ENCODE measurements at regions not wholly inside any gene's neighbourhood (a gene's known extent, or its start where the extent isn't known, plus 50 kb on each side); places are given as distances from the start of the nearest gene placed in this dataset.

DNA sequence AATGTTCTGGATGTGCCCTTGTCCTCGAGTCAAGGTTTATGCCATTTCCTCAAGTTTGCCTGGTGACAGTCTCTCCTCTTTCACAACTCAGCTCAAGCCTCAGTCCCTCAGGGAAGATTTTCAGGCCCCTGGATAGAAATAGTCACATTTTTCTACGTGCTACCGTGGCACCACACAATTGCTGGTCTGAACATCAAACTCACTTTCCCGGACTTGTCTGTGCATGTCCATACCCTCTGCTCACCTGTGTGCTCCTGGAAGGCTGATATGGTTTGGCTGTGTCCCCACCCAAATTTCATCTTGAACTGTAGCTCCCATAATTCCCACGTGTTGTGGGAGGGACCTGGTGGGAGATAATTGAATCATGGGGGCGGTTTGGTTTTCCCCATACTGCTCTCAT, 129.7 kb downstream of the HS3ST1 start:
- no peak overlapping the region for H3K4me2 ChIP-seq (ENCODE audit: low read depth, low read length)
- POLR2A ChIA-PET (ENCODE audit: unreplicated experiment): no interaction called here
- CTCF ChIA-PET: no interaction called here

More for the DNA sequence above, 129.7 kb downstream of the HS3ST1 start:
- H2BK15ac ChIP-seq (ENCODE audit: low read depth, low read length): no peak overlapping the region
- H2AK5ac ChIP-seq (ENCODE audit: low read depth, low read length): no peak overlapping the region
- no peaks in the 10 kb centered on the region for H3K36me3 ChIP-seq (ENCODE audit: control insufficient read depth, insufficient read depth, low read length)
- no peak overlapping the region for H2BK20ac ChIP-seq (ENCODE audit: low read depth, low read length)
- H3K18ac ChIP-seq (ENCODE audit: low read depth, low read length): no peak overlapping the region
- ATAC-seq (ENCODE audit: low read depth) (no peak), DNase-seq (no peak)
- TF ChIP-seq RAD21 (IDR thresholded peaks at IDR 0.05; ENCODE audit: low read length): no peak
- no peak for TF ChIP-seq MAFK (IDR thresholded peaks at IDR 0.05; ENCODE audit: low read depth, low read length)
- TF ChIP-seq, protein P1, sequence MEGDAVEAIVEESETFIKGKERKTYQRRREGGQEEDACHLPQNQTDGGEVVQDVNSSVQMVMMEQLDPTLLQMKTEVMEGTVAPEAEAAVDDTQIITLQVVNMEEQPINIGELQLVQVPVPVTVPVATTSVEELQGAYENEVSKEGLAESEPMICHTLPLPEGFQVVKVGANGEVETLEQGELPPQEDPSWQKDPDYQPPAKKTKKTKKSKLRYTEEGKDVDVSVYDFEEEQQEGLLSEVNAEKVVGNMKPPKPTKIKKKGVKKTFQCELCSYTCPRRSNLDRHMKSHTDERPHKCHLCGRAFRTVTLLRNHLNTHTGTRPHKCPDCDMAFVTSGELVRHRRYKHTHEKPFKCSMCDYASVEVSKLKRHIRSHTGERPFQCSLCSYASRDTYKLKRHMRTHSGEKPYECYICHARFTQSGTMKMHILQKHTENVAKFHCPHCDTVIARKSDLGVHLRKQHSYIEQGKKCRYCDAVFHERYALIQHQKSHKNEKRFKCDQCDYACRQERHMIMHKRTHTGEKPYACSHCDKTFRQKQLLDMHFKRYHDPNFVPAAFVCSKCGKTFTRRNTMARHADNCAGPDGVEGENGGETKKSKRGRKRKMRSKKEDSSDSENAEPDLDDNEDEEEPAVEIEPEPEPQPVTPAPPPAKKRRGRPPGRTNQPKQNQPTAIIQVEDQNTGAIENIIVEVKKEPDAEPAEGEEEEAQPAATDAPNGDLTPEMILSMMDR (conservative IDR thresholded peaks at IDR 0.05; ENCODE audit: low read depth, low read length): no peak
- TF ChIP-seq MAZ (IDR thresholded peaks at IDR 0.05; ENCODE audit: borderline replicate concordance, low read depth, low read length): no peak
- no peak for TF ChIP-seq POLR2A (IDR thresholded peaks at IDR 0.05; ENCODE audit: low read depth, low read length)
- no peak for TF ChIP-seq RCOR1 (IDR thresholded peaks at IDR 0.05; ENCODE audit: insufficient replicate concordance, low read length)
- TF ChIP-seq CHD1 (IDR thresholded peaks at IDR 0.05; ENCODE audit: low read depth, low read length): no peak
- no peak for TF ChIP-seq RFX5 (IDR thresholded peaks at IDR 0.05; ENCODE audit: low read depth, low read length)
- no peaks in the 10 kb centered on the region for H3K9me3 ChIP-seq (ENCODE audit: control insufficient read depth, insufficient read depth, low read length)
- no peaks in the 10 kb centered on the region for H4K20me1 ChIP-seq (ENCODE audit: insufficient read depth, low read length)
- H2AK9ac ChIP-seq (replicated peaks; ENCODE audit: low read depth, low read length, poor library complexity): no peak overlapping the region
- H3K14ac ChIP-seq (replicated peaks; ENCODE audit: low read depth, low read length): no peak overlapping the region
- no peaks in the 10 kb centered on the region for H3K79me1 ChIP-seq (ENCODE audit: low read depth in 1 of 2, low read length in 2 of 2)
- H2BK5ac ChIP-seq (ENCODE audit: low read depth, low read length, poor library complexity, severe bottlenecking): no peak overlapping the region
- H3K27me3 ChIP-seq (ENCODE audit: control insufficient read depth, insufficient read depth, low read length): no peaks in the 10 kb centered on the region
- no peak overlapping the region for H4K91ac ChIP-seq (ENCODE audit: insufficient read depth, low read depth, low read length)
- H3K4me3 ChIP-seq (ENCODE audit: insufficient read depth, low read depth, low read length): no peak overlapping the region
- no peak overlapping the region for H3K9ac ChIP-seq (ENCODE audit: low read depth, low read length)
- 67% methylated on average over 1 of the region's 6 CpGs; no CpG with 5 or more reads in 1 of the 2 experiments for WGBS, 2 experiments (ENCODE audit: extremely low coverage in 2 of 2, insufficient read length in 1 of 2)
- intact Hi-C loops (cut with micrococcal nuclease) (no loop called here), dilution Hi-C loops (cut with HindIII; ENCODE audit: low sequenced_read_pairs, unreplicated experiment) (no loop called here), in situ Hi-C loops (cut with MboI; ENCODE audit: low sequenced_read_pairs) (no loop called here)
- H3K4ac ChIP-seq (ENCODE audit: low read depth, low read length): no peak overlapping the region
- H3K56ac ChIP-seq (ENCODE audit: extremely low read depth, insufficient read depth, low read length): no peak overlapping the region
- H2AFZ ChIP-seq (replicated peaks; ENCODE audit: low read length, poor library complexity): no peak overlapping the region
- no TSS peak for BruUV-seq (replicated peaks)
- no peak overlapping the region for H4K8ac ChIP-seq (ENCODE audit: low read depth in 2 of 2, low read length in 2 of 2)
- no peaks in the 10 kb centered on the region for H3K9me1 ChIP-seq (ENCODE audit: insufficient read depth, low read length)
- H3K4me1 ChIP-seq (ENCODE audit: control insufficient read depth, insufficient read depth, low read length): no peaks in the 10 kb centered on the region
- H4K5ac ChIP-seq (ENCODE audit: low read depth, low read length): no peak overlapping the region
- H2BK120ac ChIP-seq (ENCODE audit: low read depth, low read length): no peak overlapping the region
- H3K23ac ChIP-seq (ENCODE audit: low read depth, low read length): no peak overlapping the region
- H3K27ac ChIP-seq (ENCODE audit: insufficient read depth, low read length): no peak overlapping the region

Measured in IMR-90 (cell line).